ENCODE measurements at regions not wholly inside any gene's neighbourhood (a gene's known extent, or its start where the extent isn't known, plus 50 kb on each side); places are given as distances from the start of the nearest gene placed in this dataset.

DNA sequence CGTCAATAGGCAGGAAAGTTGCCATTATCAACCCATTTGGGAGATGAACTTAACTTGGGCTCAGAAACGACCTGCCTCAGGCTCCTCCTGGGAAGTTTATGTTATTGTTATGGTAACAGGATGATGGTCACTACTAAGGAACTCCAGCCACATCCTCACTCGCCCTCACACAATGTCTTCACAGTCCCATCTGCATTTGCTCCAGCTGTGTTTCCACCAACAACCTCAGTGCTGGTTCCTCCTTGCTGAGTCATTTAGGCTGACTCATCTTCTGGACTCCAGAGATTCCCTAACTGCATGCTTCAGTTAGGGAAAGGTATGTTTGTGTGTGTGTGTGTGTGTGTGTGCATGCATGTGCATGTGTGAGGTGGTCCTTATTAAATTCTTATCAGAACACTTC lies 293.4 kb upstream of the BOD1L1 start:
- Histone ChIP-seq H2BK20ac (ENCODE audit: low read depth, low read length, poor library complexity, severe bottlenecking) (no peak overlapping the region), H3K14ac (ENCODE audit: insufficient read depth, low read length) (no peak overlapping the region), H3K27ac (ENCODE audit: insufficient read length, low read depth, low read length) (no peak overlapping the region), H3K4ac (ENCODE audit: low read depth, low read length) (no peak overlapping the region), H4K91ac (ENCODE audit: insufficient read length, low read depth, low read length) (no peak overlapping the region), H3K18ac (ENCODE audit: insufficient read length, low read depth, low read length) (no peak overlapping the region), H3K23ac (ENCODE audit: insufficient read length, low read depth, low read length) (no peak overlapping the region), H2AFZ (ENCODE audit: low read length) (no peak overlapping the region), H2BK120ac (ENCODE audit: low read depth, low read length, poor library complexity, severe bottlenecking) (no peak overlapping the region), H3K79me1 (ENCODE audit: insufficient read depth, low read depth, low read length, poor library complexity, severe bottlenecking) (no peaks in the 10 kb centered on the region), H2BK15ac (ENCODE audit: low read depth, low read length) (no peak overlapping the region), H3K4me2 (ENCODE audit: insufficient read depth, insufficient read length, low read length) (no peak overlapping the region), H2BK12ac (ENCODE audit: insufficient read length, low read depth, low read length) (no peak overlapping the region), H4K5ac (ENCODE audit: insufficient read length, low read depth, low read length) (no peak overlapping the region), H2AK5ac (ENCODE audit: insufficient read length, low read length) (no peak overlapping the region), H3K79me2 (ENCODE audit: insufficient read depth, low read length) (no peaks in the 10 kb centered on the region), H3T11ph (ENCODE audit: low read length) (no peak overlapping the region), H3K9me3 (ENCODE audit: control insufficient read depth, low read depth, low read length) (no peaks in the 10 kb centered on the region), H3K9ac (ENCODE audit: extremely low read depth, insufficient read length, low read length) (no peak overlapping the region), H2BK5ac (ENCODE audit: insufficient read length, low read length) (no peak overlapping the region), H3K56ac (ENCODE audit: insufficient read length, low read depth, low read length) (no peak overlapping the region), H3K4me1 (ENCODE audit: insufficient read depth, low read length) (0 out of 2 replicates have a peak, but pooled peaks cover 2% of the 10 kb centered on the region), H3K23me2 (ENCODE audit: insufficient read length, low read depth, low read length, poor library complexity, severe bottlenecking) (no peaks in the 10 kb centered on the region), H3K27me3 (ENCODE audit: insufficient read depth, low read length) (no peaks in the 10 kb centered on the region), H4K8ac (replicated peaks; ENCODE audit: insufficient read length, low read depth, low read length) (no peak overlapping the region), H4K20me1 (ENCODE audit: control insufficient read depth, insufficient read depth, insufficient read length) (no peaks in the 10 kb centered on the region)
- TF ChIP-seq CTCF (conservative IDR thresholded peaks at IDR 0.05) = no peak
- Mint-ChIP-seq H3K36me3 (ENCODE audit: insufficient read depth in 1 of 3, low read depth in 3 of 3) (0 out of 7 replicates have a peak, but pooled peaks cover 0 to 4% (median 0%) of the 10 kb centered on the region in 3 experiments), H3K27ac (peak overlapping the region in 1 of 3 experiments; percentile 55; a peak in 2 of 7 replicates), H3K4me3 (no peak overlapping the region), H3K27me3 (ENCODE audit: low read depth) (no peaks in the 10 kb centered on the region; the same call in 1 of the 2 replicates), H3K9me3 (peaks cover 0 to 4% of the 10 kb centered on the region in 2 experiments; a peak in 2 of 5 replicates), H3K4me1 (peaks cover 10 to 15% of the 10 kb centered on the region in 2 experiments)
- WGBS (ENCODE audit: extremely low coverage, insufficient read length, low lambda C conversion rate) = no CpG with 5 or more reads among the region's 3 CpGs
- DNase-seq = peak; percentile 73

All from H9 (cell line).